LNCAP (cell line): ENCODE measurements at regions not wholly inside any gene's neighbourhood (a gene's known extent, or its start where the extent isn't known, plus 50 kb on each side); places are given as distances from the start of the nearest gene placed in this dataset.

Experiments
- TF ChIP-seq, protein P1 (sequence below): fragments of 450-650 bp; IDR thresholded peaks from 2 replicates; pipeline ENCODE4 v1.5.1; 2017; ENCODE audit warnings: mild to moderate bottlenecking

DNA sequence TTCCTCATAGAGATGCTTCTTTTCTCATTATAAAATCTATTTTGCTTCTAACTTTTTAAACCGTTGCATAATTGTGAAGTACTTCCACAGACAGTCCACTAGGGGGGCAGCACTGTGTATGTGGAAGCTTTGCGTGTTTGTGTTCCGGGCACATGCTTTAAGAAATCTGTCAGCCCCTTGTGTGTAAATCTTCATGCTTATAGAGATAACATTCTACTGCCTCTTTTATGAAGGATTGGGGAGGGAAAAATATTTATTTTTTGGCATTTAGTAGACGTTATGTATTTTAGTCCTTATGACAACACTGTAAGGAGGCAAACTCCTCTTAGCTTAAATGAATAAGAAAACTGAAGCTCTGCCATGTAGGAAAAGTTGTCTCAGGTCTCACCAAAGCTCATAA, 157.3 kb upstream of the PTGFR start:
- TF ChIP-seq, protein P1, sequence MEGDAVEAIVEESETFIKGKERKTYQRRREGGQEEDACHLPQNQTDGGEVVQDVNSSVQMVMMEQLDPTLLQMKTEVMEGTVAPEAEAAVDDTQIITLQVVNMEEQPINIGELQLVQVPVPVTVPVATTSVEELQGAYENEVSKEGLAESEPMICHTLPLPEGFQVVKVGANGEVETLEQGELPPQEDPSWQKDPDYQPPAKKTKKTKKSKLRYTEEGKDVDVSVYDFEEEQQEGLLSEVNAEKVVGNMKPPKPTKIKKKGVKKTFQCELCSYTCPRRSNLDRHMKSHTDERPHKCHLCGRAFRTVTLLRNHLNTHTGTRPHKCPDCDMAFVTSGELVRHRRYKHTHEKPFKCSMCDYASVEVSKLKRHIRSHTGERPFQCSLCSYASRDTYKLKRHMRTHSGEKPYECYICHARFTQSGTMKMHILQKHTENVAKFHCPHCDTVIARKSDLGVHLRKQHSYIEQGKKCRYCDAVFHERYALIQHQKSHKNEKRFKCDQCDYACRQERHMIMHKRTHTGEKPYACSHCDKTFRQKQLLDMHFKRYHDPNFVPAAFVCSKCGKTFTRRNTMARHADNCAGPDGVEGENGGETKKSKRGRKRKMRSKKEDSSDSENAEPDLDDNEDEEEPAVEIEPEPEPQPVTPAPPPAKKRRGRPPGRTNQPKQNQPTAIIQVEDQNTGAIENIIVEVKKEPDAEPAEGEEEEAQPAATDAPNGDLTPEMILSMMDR: peak; percentile 82

DNA sequence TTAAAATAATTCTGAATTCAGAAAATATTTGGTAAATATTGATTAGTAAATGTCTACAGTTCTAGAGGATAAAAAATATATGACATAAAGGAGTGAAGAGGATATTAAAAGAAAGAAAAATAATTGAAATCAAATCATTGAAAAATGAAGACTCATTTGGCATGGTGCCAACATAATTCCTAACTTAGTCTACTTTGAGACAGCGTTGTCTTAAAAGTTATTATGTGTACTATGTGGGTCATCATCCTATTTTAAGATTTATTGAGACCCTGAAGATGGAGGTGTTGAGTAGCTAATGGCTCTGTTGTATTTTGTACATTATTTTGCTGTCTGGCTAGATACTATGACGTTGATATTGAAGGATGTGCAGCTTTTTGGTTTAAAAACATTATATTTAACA, 156.7 kb upstream of the PTGFR start:
- TF ChIP-seq, protein P1: no peak

DNA sequence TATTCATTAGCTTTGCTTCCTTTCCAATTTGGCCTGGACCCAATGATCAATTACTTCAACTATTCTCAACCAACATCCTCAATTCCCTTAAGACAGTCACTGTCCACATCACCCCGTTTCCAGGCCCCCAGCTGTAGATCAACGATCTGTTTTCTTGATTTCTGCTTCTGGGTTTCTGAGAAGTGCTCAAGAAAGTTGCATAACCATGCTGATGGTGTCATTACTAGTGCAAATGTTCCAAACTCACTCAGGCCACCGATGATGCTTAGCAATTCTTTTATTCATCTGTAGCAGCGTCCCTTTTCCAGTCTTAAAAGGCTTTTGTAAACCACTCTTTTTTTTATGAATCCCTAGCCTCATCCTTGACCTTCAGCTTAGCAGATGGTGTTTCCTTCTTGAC, 155.8 kb upstream of the PTGFR start:
- TF ChIP-seq, protein P1: no peak

DNA sequence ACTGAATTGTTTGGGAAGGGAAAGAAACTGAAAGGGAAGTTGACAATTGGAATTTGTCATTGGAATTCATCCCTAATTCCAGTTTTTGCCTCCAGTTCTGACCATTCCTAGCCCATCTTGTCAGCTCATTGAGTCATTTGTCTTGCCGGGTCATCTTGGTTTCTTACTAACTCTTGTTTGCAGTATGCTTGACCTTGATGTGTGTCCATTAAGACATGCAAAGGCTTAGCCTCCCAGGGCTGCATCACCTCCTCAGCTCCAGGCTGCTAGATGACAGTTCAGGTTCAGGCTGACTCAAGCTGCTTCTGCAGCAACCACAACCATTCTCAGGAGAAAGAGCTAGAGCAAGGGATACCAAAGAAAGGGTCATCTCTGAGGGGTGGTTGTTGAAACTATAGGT, 151.3 kb upstream of the PTGFR start:
- TF ChIP-seq, protein P1: no peak

DNA sequence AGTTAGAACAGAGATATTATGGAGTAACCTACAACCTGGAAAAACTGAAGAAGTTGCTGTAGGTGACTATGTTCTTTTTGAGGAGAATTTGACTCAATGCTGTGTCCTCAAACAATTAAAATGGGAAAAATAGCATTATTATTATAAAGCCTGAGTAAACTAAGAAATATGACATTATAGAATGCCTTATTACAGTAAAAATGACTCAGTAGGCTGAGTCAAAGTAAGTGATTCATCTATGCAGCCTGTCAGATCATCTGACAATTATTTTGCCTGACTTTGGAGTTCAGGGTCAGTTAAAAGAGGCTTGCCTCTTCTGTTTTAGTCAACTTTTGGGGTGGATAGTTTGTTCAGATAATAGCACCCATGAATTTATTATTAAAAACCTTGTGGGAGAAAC, 150.8 kb upstream of the PTGFR start:
- TF ChIP-seq, protein P1: no peak

DNA sequence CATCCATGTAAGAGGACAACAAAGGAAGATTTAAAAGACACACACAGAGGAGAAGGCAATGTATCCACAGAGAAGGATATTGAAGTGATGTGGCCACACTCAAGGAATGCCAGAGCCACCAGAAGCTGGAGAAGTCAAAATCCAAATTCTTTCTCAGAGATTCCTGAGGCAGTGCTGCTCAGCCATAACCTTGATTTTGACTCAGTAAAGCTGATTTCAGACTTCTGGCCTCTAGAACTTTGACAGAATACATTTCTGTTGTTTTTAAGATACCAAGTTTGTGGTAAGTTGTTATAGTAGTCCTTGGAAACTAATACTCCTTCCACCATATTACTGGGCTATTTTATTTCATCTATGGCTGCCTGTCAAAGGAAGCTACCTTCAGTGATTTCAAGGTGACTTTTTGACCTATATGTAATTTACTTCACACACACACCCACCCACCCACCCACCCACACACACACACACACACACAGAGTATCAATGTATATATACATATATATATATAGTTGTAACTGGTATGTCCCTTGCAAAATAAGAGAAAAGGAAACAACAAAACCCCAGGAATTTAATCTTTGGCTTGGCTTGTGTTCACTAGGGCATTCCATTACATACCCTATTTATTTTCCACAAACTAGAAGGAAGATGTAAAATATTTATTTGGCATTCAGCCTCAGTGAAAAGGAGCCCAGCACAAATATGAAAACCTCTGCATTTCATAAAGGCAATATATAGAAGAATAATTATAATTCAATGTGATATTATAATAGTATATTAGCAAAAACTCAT, 142.1 kb upstream of the PTGFR start:
- TF ChIP-seq, protein P1: no peak

DNA sequence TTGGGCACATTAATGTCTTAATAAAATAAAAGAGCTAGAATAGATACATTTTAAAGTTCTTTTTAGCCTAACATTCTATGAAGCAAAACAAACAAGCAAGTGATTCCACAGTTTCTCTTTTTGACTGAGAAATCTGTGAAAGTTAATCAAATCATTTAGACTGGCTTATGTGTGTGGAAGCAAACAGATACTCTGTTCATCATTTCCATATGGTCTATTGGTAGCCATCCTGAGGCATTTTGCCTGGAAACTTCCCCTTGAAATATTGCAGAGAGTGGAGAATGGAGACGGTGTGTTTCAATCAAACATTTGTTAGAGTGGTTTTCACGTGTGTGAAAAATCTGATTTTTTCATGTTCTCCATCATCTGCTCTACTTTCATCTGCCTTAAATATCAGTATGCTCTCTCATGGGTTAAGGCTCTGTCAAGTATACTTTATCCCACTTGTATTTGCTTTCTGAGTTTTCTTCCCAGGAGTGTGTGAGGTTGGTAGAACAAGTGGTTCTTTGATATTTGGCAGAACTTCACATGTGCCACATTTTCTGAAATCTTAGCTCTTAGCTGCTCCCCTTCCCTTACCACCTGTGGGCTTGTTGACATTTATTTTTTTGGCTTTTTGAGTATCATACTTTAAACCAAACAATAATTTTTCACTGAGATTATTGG, 139.1 kb upstream of the PTGFR start:
- TF ChIP-seq, protein P1: no peak
